Naive thymus-derived CD8-positive, alpha-beta T cell (primary cell): ENCODE measurements at regions not wholly inside any gene's neighbourhood (a gene's known extent, or its start where the extent isn't known, plus 50 kb on each side); places are given as distances from the start of the nearest gene placed in this dataset.
A peak's percentile ranks its signal among the peaks of the same experiment; 100 is the strongest.
"Not testable (repeated sequence)": the region's sequence is repeated elsewhere in the genome, so short reads cannot be mapped to it uniquely, and the experiment has no call there.

Experiments used
- ATAC-seq, 2 donors: fragments of 150-1000 bp; cut with Tn5 transposase in 1 of 2; sonication (Bioruptor Pico), chemical (Tn5 transposase) in 1 of 2; 1 replicate in 1 of 2; 2 replicates in 1 of 2; pipeline ENCODE4 v1.10.0; 2021; ENCODE audit warnings: mild to moderate bottlenecking in 2 of 2, moderate library complexity in 2 of 2
- POLR2A ChIA-PET: fragments of 350-600 bp; sonication (Branson Sonifier 250); formaldehyde crosslinking; loops from one replicate; lab custom pipeline; 2021; ENCODE audit warnings: antibody characterized with exemption; lab: Charles Lee
- DNase-seq, 10 donors: peaks; one replicate each; pipeline versions ENCODE4 v3.0.0 to v3.0.0-alpha.2; 2020 to 2022
- H3K27ac Mint-ChIP-seq, 10 donors: one replicate each; pipeline ENCODE4 v1.8.0; 2020 to 2022; ENCODE audit warnings: mild to moderate bottlenecking in 10 of 10, mixed read lengths in 10 of 10, moderate library complexity in 4 of 10, inconsistent platforms in 1 of 10
- H3K27me3 Mint-ChIP-seq, 5 donors: one replicate each; pipeline ENCODE4 v1.8.0; 2021 to 2022; ENCODE audit warnings: mixed read lengths in 5 of 5
- H3K36me3 Mint-ChIP-seq, 3 donors: one replicate each; pipeline ENCODE4 v1.8.0; 2020 to 2022; ENCODE audit warnings: mixed read lengths in 3 of 3, mild to moderate bottlenecking in 2 of 3, inconsistent platforms in 1 of 3
- H3K4me1 Mint-ChIP-seq, 4 donors: one replicate each; pipeline ENCODE4 v1.8.0; 2021 to 2022; ENCODE audit warnings: mixed read lengths in 4 of 4
- H3K4me3 Mint-ChIP-seq, 10 donors: one replicate each; pipeline ENCODE4 v1.8.0; 2020 to 2022; ENCODE audit warnings: mild to moderate bottlenecking in 10 of 10, mixed read lengths in 10 of 10, moderate library complexity in 6 of 10, inconsistent platforms in 1 of 10
- H3K9me3 Mint-ChIP-seq, 9 donors: one replicate each; pipeline ENCODE4 v1.8.0; 2020 to 2022; ENCODE audit warnings: mixed read lengths in 9 of 9, mild to moderate bottlenecking in 3 of 9, inconsistent platforms in 1 of 9, moderate library complexity in 1 of 9

DNA sequence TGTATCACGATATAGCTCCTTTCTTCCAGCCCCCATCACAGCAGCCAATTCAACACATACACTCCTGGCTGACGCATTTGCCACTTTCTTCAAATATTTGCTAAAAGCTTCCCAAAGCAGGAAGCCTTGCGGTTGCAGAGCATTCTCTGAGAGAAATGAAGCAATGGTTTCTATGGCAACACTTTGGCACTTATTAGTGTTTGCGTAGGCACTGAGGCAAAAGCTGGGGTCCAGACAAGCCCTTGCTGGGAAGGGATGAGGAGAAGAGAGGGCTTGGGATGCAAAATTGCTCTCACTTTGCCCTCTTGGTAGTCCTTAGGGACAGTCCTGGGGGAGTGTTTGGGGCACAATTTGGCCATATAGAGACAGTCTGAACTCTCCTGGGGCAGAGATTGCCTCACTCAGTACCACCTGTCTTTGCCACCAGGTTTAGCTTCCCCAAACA, 55.0 kb upstream of the PAK3 start:
- peaks cover 0 to 1% (median 0%) of the 10 kb centered on the region in 9 donors for H3K9me3 Mint-ChIP-seq
- no peaks in the 10 kb centered on the region for H3K27me3 Mint-ChIP-seq
- H3K27ac Mint-ChIP-seq, result peak overlapping the region in 5 of 10 donors; percentile 24 to 74 (median 39)
- peaks cover 0 to 2% (median under 1%) of the 10 kb centered on the region in 4 donors for H3K4me1 Mint-ChIP-seq
- peak in 5 of 10 donors; percentile 4 to 51 (median 27) for DNase-seq
- H3K36me3 Mint-ChIP-seq, result no peaks in the 10 kb centered on the region
- ATAC-seq, result peak; percentile 70 to 75
- POLR2A ChIA-PET, result no interaction called here
- peak overlapping the region in 1 of 10 donors; percentile 7 for H3K4me3 Mint-ChIP-seq

DNA sequence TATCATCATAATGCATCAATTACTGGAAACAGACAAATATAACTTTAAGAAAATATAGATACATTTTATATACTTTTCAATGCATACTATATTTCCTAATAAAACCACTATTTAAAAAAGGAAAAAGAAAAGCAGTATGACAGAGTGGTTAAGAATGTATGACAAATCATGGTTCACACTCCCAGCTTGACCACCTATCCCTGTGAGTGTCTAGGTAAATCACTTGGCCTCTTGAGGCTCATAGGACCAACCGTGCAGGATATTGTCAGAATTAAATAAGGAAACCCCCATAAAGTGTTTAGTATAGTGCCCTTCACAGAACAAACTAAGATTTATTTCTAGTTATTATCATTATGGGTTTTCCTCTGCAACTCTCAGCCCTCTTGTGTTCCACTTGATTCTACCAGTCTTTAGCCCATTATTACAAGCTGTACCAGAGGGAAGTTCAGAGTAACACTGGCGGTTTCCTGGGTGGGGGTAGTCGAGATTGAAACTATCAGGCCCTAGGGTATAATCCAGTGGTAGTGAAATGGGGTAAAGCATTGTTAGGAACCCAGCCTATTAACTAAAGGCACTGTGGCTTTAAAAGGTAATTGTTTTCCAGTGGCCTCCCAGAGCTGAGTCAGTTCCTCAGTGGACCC, 55.5 kb upstream of the PAK3 start:
- POLR2A ChIA-PET, result no interaction called here
- H3K4me3 Mint-ChIP-seq, result peak overlapping the region in 1 of 10 donors; percentile 7
- peaks cover 0 to 1% (median 0%) of the 10 kb centered on the region in 9 donors for H3K9me3 Mint-ChIP-seq
- H3K27ac Mint-ChIP-seq, result peak overlapping the region in 5 of 10 donors; percentile 7 to 74 (median 56)
- no peaks in the 10 kb centered on the region for H3K27me3 Mint-ChIP-seq
- ATAC-seq (peak; percentile 29 to 30), DNase-seq (no peak)
- no peaks in the 10 kb centered on the region for H3K36me3 Mint-ChIP-seq
- peaks cover 0 to 2% (median under 1%) of the 10 kb centered on the region in 4 donors for H3K4me1 Mint-ChIP-seq

DNA sequence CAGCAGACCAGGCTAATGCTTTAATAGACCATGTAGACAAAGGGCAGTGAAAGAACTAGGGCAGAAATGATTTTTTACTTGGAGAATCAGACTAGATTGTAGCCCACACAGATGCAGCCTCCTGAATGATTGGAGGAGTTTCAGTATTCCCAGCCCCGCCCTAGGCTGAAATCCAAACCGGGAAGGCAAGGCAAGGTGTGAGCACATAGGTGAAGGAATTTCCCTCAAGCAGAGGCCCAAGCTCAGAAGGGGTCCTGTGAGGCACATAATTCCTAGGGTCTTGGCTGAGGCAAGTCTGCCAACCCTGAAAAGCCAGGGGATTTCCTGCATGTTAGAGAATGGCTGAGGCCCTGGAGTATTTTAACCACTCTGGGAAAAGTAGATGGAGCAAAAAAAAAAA, 56.4 kb upstream of the PAK3 start:
- no peak for DNase-seq
- H3K9me3 Mint-ChIP-seq, result peaks cover 0 to 1% (median 0%) of the 10 kb centered on the region in 9 donors
- POLR2A ChIA-PET, result no interaction called here
- H3K27ac Mint-ChIP-seq, result no peak overlapping the region
- no peaks in the 10 kb centered on the region for H3K36me3 Mint-ChIP-seq
- no peak overlapping the region for H3K4me3 Mint-ChIP-seq
- H3K4me1 Mint-ChIP-seq, result peaks cover 0 to 2% (median under 1%) of the 10 kb centered on the region in 4 donors
- no peaks in the 10 kb centered on the region for H3K27me3 Mint-ChIP-seq
- ATAC-seq, result no peak

DNA sequence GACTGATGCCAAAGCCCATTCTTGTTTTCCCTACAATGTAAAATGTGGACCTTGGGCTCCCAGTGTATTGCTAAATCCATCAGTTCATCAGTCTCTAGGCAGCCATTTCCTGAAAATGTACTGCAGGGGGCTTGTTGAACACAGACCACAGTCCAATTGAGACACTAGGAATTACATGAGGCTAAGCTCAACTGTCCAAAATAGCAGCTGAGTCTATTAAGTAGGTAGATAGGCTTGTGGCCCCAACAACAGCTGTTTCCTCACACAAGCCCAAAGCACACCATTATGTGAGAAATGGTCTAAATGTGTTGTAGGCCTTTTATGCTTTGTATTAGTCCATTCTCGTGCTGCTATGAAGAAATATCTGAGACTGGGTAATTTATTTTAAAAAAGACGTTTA, 60.0 kb upstream of the PAK3 start:
- peaks cover 0 to 1% (median 0%) of the 10 kb centered on the region in 9 donors for H3K9me3 Mint-ChIP-seq
- DNase-seq (no peak), ATAC-seq (no peak)
- H3K36me3 Mint-ChIP-seq, result no peaks in the 10 kb centered on the region
- H3K27ac Mint-ChIP-seq, result no peak overlapping the region
- H3K4me3 Mint-ChIP-seq, result no peak overlapping the region
- POLR2A ChIA-PET, result no interaction called here
- H3K4me1 Mint-ChIP-seq, result no peaks in the 10 kb centered on the region
- H3K27me3 Mint-ChIP-seq, result no peaks in the 10 kb centered on the region

DNA sequence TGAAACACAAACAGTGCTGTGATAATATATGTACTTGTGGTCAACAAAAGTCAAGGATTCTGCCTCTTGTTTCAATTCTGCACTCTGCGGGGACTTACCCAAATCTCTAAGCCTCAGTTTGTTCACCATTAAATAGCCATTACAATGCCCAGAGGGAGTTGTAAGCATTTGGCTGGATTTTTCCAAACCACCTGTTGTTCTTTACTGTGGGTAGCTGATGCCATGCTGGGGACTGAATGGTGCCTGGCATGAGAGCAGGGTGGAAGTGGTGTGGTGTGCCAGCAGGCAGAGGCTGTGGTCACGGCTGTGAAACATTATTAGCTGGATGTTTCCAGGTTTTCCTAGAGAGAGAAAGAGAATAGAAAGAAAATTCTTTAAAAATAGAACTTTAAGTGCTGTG, 60.7 kb upstream of the PAK3 start:
- POLR2A ChIA-PET, result no interaction called here
- Mint-ChIP-seq H3K9me3 (peaks cover 0 to 1% (median 0%) of the 10 kb centered on the region in 9 donors), H3K27me3 (no peaks in the 10 kb centered on the region), H3K36me3 (no peaks in the 10 kb centered on the region), H3K4me1 (no peaks in the 10 kb centered on the region), H3K27ac (peak overlapping the region in 1 of 10 donors; percentile 24), H3K4me3 (no peak overlapping the region)
- no peak for ATAC-seq
- DNase-seq, result no peak

DNA sequence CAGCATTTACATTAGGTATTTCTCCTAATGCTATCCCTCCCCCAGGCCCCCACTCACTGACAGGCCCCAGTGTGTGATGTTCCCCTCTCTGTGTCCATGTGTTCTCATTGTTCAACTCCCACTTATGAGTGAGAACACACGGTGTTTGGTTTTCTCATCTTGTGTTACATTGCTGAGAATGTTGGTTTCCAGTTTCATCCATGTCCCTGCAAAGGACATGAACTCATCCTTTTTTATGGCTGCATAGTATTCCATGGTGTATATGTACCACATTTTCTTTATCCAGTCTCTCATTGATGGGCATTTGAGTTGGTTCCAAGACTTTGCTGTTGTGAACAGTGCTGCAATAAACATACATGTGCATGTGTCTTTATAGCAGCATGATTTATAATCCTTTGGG, 73.0 kb upstream of the PAK3 start:
- POLR2A ChIA-PET, H3K36me3 Mint-ChIP-seq, ATAC-seq, H3K27me3 Mint-ChIP-seq, H3K4me1 Mint-ChIP-seq, H3K4me3 Mint-ChIP-seq, DNase-seq, H3K27ac Mint-ChIP-seq: not testable (repeated sequence)
- peaks cover 0 to 25% (median 0%) of the 10 kb centered on the region in 9 donors for H3K9me3 Mint-ChIP-seq

DNA sequence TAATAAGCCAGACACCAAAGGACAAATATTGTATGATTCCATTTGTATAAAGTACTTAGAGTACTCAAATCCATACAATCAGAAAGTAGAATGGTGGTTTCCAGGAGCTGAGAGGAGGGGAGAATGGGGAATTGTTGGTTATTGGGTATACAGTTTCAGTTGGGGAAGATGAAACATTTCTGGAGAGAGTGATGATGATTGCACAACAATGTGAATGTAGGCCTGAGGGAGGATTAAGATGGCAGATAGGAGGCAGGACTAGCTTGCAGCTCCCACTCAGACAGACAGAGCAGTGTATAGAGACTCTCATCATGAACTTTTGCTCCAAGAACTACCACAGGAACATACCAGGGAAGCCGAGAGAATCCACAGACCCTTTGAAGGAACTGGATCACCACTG, 75.7 kb upstream of the PAK3 start:
- no peaks in the 10 kb centered on the region for H3K36me3 Mint-ChIP-seq
- H3K27ac Mint-ChIP-seq, result no peak overlapping the region
- H3K4me3 Mint-ChIP-seq, result no peak overlapping the region
- H3K27me3 Mint-ChIP-seq, result peaks cover 4 to 15% (median 6%) of the 10 kb centered on the region in 5 donors
- POLR2A ChIA-PET, result no interaction called here
- ATAC-seq, result no peak
- H3K4me1 Mint-ChIP-seq, result no peaks in the 10 kb centered on the region
- H3K9me3 Mint-ChIP-seq, result peaks cover 0 to 17% (median 0%) of the 10 kb centered on the region in 9 donors
- DNase-seq, result no peak

DNA sequence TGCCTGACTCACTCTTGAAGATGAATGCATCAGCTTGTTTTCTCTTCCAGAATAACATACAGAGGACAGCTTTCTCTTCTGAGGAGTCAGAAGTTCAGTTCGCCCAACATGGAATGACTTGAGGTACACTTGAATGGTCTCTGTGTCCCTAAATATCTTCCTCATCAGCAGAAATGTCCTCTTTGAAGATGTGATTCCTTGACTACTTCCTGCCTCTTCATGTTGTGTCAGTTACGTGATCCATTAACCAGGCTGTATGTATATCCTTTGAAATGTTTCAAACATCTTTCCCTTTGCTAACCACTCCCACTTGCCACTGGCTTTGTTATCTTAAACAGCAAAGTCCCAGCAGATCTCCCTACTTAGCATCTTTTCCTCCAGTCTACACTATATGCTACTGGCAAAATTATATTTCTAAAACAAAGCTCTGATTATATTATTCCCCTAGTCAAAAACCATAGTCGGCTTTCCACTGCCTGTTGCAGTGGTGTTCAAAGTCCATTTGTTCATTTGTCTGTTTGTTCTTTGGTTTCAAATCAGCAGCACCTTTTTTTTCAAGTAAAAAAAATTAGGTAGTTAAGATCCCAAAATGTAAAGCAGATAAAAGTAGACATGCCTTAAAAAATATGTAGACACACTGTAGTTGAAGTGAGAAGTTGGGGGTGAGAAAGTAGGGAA, 82.1 kb upstream of the PAK3 start:
- no peaks in the 10 kb centered on the region for H3K36me3 Mint-ChIP-seq

DNA sequence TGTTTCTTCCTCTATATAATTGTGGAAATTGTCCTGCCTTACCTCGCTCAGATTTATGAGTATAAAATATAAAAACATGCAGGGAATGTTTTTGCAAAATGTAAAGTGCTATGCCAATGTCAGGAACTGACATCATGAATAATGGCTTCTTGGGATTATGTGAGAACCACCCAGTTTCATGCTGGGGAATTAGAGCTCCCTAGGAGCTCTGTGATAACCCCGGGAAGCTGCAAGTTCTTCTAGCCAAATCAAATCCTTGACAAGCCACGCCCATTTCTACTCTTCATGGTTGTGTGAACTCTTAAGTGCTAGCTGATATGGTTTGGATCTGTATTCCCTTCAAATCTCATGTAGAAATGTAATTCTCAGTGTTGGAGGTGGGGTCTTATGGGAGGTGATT, 85.9 kb upstream of the PAK3 start:
- Mint-ChIP-seq H3K27me3 (peaks cover 0 to 2% (median 0%) of the 10 kb centered on the region in 5 donors), H3K27ac (no peak overlapping the region), H3K9me3 (no peaks in the 10 kb centered on the region), H3K4me3 (no peak overlapping the region), H3K4me1 (no peaks in the 10 kb centered on the region), H3K36me3 (no peaks in the 10 kb centered on the region)
- ATAC-seq (no peak), DNase-seq (no peak)
- POLR2A ChIA-PET, result no interaction called here

More for the DNA sequence above, 82.1 kb upstream of the PAK3 start:
- Mint-ChIP-seq H3K4me3 (no peak overlapping the region), H3K9me3 (no peaks in the 10 kb centered on the region), H3K27me3 (peaks cover 4 to 15% (median 6%) of the 10 kb centered on the region in 5 donors), H3K4me1 (no peaks in the 10 kb centered on the region), H3K27ac (no peak overlapping the region)
- no peak for DNase-seq
- ATAC-seq, result no peak
- POLR2A ChIA-PET, result no interaction called here

DNA sequence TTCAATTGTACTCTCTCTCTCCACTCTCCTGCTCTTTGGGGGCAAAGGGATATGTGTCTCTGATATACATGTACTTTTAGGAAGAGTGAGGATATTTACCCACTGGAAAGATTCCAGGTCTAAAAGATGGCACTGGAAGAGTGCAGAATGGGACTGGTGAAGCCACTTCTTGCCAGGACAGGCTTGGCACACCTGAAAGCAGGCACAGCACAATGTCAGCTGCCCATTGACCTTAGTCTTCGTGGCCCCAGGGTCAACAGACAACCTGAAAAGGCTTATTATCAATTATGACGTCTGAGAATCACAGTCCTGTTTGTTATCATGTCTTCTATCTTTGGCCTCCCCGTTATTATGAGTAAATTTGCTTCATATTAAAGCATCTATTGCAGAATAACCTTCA, 86.7 kb upstream of the PAK3 start:
- Mint-ChIP-seq H3K9me3 (no peaks in the 10 kb centered on the region), H3K4me1 (no peaks in the 10 kb centered on the region), H3K4me3 (no peak overlapping the region), H3K27ac (no peak overlapping the region), H3K27me3 (peaks cover 0 to 2% (median under 1%) of the 10 kb centered on the region in 5 donors), H3K36me3 (no peaks in the 10 kb centered on the region)
- ATAC-seq (no peak), DNase-seq (no peak)
- POLR2A ChIA-PET, result no interaction called here

DNA sequence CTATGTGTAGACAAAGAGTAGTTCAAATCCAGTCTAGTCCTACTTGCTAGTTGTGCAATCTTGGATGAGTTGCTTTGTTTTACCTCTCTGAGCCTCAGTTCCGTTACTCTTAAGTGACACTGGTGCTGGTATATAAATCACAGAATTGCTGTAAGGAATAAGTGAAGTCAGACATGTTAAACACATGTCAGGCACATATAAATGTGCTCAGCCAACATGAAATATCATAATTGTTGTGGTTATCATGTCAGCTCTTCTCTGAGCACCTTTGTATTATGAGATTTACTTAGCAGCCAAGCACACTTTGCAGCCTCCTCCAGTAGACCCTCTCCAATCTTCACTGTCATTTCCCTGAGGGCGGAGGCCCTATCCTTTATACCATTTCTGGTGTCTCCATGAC, 87.9 kb upstream of the PAK3 start:
- ATAC-seq (no peak), DNase-seq (no peak)
- Mint-ChIP-seq H3K36me3 (no peaks in the 10 kb centered on the region), H3K27ac (peak overlapping the region in 1 of 10 donors; percentile 7), H3K4me1 (no peaks in the 10 kb centered on the region), H3K4me3 (no peak overlapping the region), H3K9me3 (no peaks in the 10 kb centered on the region), H3K27me3 (peaks cover 0 to 5% (median 2%) of the 10 kb centered on the region in 5 donors)
- POLR2A ChIA-PET, result no interaction called here

DNA sequence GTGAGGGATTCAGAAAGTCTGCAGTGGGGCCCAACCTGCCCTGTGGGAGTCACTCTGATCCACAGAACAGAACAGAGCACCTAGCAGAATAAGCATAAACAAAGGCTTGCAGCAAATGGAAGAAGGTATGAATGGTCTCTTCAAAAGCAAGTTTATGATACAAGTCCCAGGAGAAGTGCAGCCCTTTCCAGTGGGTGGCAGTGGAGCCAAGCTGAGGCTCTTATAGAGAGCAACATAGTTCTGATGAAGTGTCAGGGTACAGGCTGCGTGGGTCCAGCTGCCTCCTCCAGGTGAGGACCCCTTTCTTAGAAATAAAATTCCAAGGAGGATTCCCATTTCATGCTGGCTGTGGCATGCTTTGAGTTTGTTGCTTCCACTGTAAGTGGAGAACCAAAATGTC, 88.8 kb upstream of the PAK3 start:
- DNase-seq, result no peak
- POLR2A ChIA-PET, result no interaction called here
- Mint-ChIP-seq H3K4me1 (no peaks in the 10 kb centered on the region), H3K4me3 (no peak overlapping the region), H3K27me3 (peaks cover 0 to 5% (median 3%) of the 10 kb centered on the region in 5 donors), H3K36me3 (no peaks in the 10 kb centered on the region), H3K9me3 (no peaks in the 10 kb centered on the region), H3K27ac (no peak overlapping the region)
- no peak for ATAC-seq

DNA sequence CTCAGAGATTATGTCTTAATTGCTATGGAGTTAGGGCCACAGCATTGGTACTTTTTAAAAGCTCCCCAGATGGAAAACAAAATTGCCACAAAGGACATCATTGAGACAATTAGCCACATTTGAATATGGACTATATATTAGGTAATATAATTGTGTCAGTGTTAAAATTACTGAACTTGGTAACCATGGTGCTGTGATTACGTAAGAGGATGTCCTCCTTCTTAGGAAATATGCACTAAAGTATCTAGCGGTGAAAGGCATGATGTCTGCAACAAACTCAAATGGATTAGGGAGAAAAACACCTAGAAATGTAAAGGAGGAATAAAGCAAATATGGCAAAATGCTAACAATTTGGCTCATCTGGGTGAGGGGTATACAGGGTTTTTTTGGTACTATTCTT, 89.9 kb upstream of the PAK3 start:
- H3K4me3 Mint-ChIP-seq, result no peak overlapping the region
- DNase-seq, result no peak
- no peak for ATAC-seq
- POLR2A ChIA-PET, result no interaction called here
- H3K9me3 Mint-ChIP-seq, result no peaks in the 10 kb centered on the region
- H3K36me3 Mint-ChIP-seq, result no peaks in the 10 kb centered on the region
- peaks cover 0 to 5% (median 3%) of the 10 kb centered on the region in 5 donors for H3K27me3 Mint-ChIP-seq
- H3K4me1 Mint-ChIP-seq, result no peaks in the 10 kb centered on the region
- no peak overlapping the region for H3K27ac Mint-ChIP-seq
